Liver (tissue), 8 donors: ENCODE measurements at regions not wholly inside any gene's neighbourhood (a gene's known extent, or its start where the extent isn't known, plus 50 kb on each side); places are given as distances from the start of the nearest gene placed in this dataset.

Source experiments
- DNase-seq: peaks from one replicate; pipeline ENCODE4 v3.0.0-alpha.2; 2017; ENCODE audit warnings: low spot score
- H3K27ac ChIP-seq, 2 donors: one replicate each; pipeline ENCODE4 v1.7.0; 2013; ENCODE audit warnings: inconsistent platforms in 2 of 2, low read length in 2 of 2, control low read depth in 1 of 2, low read depth in 1 of 2, mild to moderate bottlenecking in 1 of 2
- H3K27me3 ChIP-seq, 4 donors: one replicate each; pipeline versions ENCODE4 v1.6.1 to v1.7.0; 2013; ENCODE audit warnings: low read length in 3 of 4, inconsistent platforms in 1 of 4, mild to moderate bottlenecking in 1 of 4, moderate library complexity in 1 of 4; ENCODE audit not compliant: control insufficient read depth in 4 of 4, insufficient read depth in 4 of 4
- H3K36me3 ChIP-seq, 4 donors: one replicate each; pipeline versions ENCODE4 v1.6.1 to v1.7.0; 2013; ENCODE audit warnings: low read length in 3 of 4, mild to moderate bottlenecking in 3 of 4, low read depth in 1 of 4, moderate library complexity in 1 of 4; ENCODE audit not compliant: control insufficient read depth in 4 of 4, insufficient read depth in 3 of 4
- H3K4me1 ChIP-seq, 4 donors: one replicate each; pipeline versions ENCODE4 v1.6.1 to v1.7.0; 2013; ENCODE audit warnings: low read length in 3 of 4, mild to moderate bottlenecking in 3 of 4, moderate library complexity in 1 of 4; ENCODE audit not compliant: control insufficient read depth in 4 of 4, insufficient read depth in 4 of 4
- H3K4me3 ChIP-seq, 3 donors: one replicate each; pipeline versions ENCODE4 v1.6.1 to v1.7.0; 2013; ENCODE audit warnings: low read length in 3 of 3, control low read depth in 1 of 3, low read depth in 1 of 3, mild to moderate bottlenecking in 1 of 3
- H3K9ac ChIP-seq, 2 donors: one replicate each; pipeline ENCODE4 v1.7.0; 2013; ENCODE audit warnings: low read length in 2 of 2, mild to moderate bottlenecking in 2 of 2, moderate library complexity in 2 of 2, control low read depth in 1 of 2, low read depth in 1 of 2
- H3K9me3 ChIP-seq, 4 donors: one replicate each; pipeline versions ENCODE4 v1.6.1 to v1.7.0; 2013; ENCODE audit warnings: low read length in 3 of 4; ENCODE audit not compliant: control insufficient read depth in 4 of 4
- EGR1 ChIP-seq, 2 donors: IDR thresholded peaks; 2 replicates each; pipeline ENCODE4 v1.6.1; 2016 to 2018; ENCODE audit warnings: antibody characterized with exemption in 2 of 2, low read depth in 2 of 2
- FOXA1 ChIP-seq: IDR thresholded peaks from 2 replicates; pipeline ENCODE4 v1.6.1; 2016; ENCODE audit warnings: antibody characterized with exemption
- FOXA2 ChIP-seq: IDR thresholded peaks from 2 replicates; pipeline ENCODE4 v1.6.1; 2016; ENCODE audit warnings: antibody characterized with exemption
- GABPA ChIP-seq, 2 donors: IDR thresholded peaks in 1 of 2; conservative IDR thresholded peaks in 1 of 2; 2 replicates each; pipeline ENCODE4 v1.6.1; 2016; ENCODE audit warnings: antibody characterized with exemption in 2 of 2, mild to moderate bottlenecking in 1 of 2, moderate library complexity in 1 of 2
- HNF4A ChIP-seq, 2 donors: conservative IDR thresholded peaks; 2 replicates each; pipeline ENCODE4 v1.6.1; 2016; ENCODE audit warnings: antibody characterized with exemption in 2 of 2, mild to moderate bottlenecking in 2 of 2
- HNF4G ChIP-seq: IDR thresholded peaks from 2 replicates; pipeline ENCODE4 v1.6.1; 2016; ENCODE audit warnings: antibody characterized with exemption
- JUND ChIP-seq, 2 donors: IDR thresholded peaks; 2 replicates each; pipeline ENCODE4 v1.6.1; 2016; ENCODE audit warnings: antibody characterized with exemption in 2 of 2
- NR2F2 ChIP-seq: IDR thresholded peaks from 2 replicates; pipeline ENCODE4 v1.6.1; 2016; ENCODE audit warnings: antibody characterized with exemption
- RAD21 ChIP-seq, 2 donors: IDR thresholded peaks; 2 replicates each; pipeline ENCODE4 v1.6.1; 2016; ENCODE audit warnings: antibody characterized with exemption in 2 of 2, mild to moderate bottlenecking in 2 of 2
- RXRA ChIP-seq, 2 donors: IDR thresholded peaks; 2 replicates each; pipeline ENCODE4 v1.6.1; 2017 to 2018; ENCODE audit warnings: antibody characterized with exemption in 2 of 2, mild to moderate bottlenecking in 1 of 2
- SP1 ChIP-seq: IDR thresholded peaks from 2 replicates; pipeline ENCODE4 v1.6.1; 2018; ENCODE audit warnings: antibody characterized with exemption, mild to moderate bottlenecking
- TAF1 ChIP-seq: conservative IDR thresholded peaks from 2 replicates; pipeline ENCODE4 v1.6.1; 2016; ENCODE audit warnings: antibody characterized with exemption, mild to moderate bottlenecking
- YY1 ChIP-seq: IDR thresholded peaks from 2 replicates; pipeline ENCODE4 v1.6.1; 2016; ENCODE audit warnings: antibody characterized with exemption, mild to moderate bottlenecking
- WGBS: extraction: QIAGEN DNeasy Blood & Tissue Kit; methylation state at CpG from one replicate; pipeline ENCODE4 v1.1.7; 2013; 5-methylcytosine and 5-hydroxymethylcytosine counted together
- TF ChIP-seq, protein P1 (sequence below): IDR thresholded peaks from 2 replicates; pipeline ENCODE4 v1.6.1; 2016; ENCODE audit warnings: antibody characterized with exemption
- TF ChIP-seq, protein P2 (sequence below): fragments of 150-350 bp; IDR thresholded peaks from 2 replicates; pipeline ENCODE4 v1.5.1; 2017; ENCODE audit warnings: improper control_type of control experiment, low read depth, low read length; ENCODE audit not compliant: missing input control
- TF ChIP-seq, protein P3 (sequence below): IDR thresholded peaks from 2 replicates; pipeline ENCODE4 v1.6.1; 2016; ENCODE audit warnings: antibody characterized with exemption
- TF ChIP-seq, protein P4 (sequence below): IDR thresholded peaks from 2 replicates; pipeline ENCODE4 v1.6.1; 2016; ENCODE audit warnings: antibody characterized with exemption, mild to moderate bottlenecking
- donor health status: healthy.
- donor health status: healthy.
- donor health status: healthy.
- donor health status: healthy.
- donor health status: healthy.

DNA sequence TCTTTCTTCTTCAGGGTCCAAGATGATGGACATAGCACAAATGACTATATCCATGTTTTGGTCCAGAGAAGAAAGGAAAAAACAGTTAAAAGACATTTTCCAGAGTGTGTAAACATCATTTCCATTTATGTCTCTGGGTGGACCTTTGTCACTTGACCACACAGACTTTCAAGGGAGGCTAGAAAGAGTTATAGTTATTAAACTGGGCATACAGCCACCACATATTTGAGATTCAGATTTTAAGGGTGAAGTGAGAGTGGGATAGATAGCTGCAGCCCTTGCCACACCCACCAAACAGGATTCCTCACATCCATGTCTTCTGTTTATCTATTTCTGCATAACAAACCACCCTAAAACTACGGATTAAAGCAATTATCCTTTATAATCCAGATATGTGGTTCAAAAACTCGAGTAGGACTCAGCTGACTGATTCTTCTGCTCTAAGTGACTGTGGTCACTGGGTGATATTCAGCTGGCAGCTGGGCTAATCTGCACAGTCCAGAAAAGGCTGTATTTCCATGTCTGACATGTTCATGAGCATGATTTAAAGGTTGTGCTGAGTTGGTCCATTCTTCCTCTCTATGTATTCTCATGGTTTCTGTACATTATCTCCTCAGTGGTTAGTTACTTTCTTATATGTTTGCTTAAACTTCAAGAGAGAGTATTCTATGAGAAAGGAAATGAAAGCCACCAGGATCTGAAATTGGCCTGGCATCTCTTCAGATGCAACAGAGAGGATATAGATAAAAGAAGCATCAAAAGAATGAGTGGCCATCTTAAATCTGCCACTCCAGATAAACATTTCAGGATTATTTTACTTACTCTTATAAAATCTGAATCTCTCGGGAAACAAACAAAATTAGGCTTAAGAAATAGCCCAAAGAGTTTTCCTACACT is 459.8 kb upstream of the CTSO start:
- no peak for DNase-seq

DNA sequence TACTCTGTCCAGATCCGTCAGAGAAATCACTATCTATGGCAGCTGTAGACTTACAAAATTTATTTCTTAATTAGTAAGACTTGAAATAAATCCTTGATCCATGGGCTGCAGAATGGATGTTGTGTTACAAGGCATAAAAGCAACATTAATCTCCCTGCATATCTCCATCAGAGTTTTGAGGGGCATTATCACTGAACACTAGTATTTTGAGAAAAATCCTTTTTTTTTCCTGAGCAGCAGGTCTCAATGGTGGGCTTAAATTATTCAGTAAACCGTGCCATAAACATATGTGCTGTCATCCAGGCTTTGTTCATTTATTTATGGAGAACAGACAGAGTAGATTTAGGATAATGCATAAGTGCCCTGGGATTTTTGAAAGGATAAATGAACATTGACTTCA is 457.9 kb upstream of the CTSO start:
- Histone ChIP-seq H3K4me3 (no peak overlapping the region), H3K27me3 (no peaks in the 10 kb centered on the region), H3K4me1 (no peaks in the 10 kb centered on the region), H3K27ac (no peak overlapping the region), H3K9ac (no peak overlapping the region), H3K36me3 (no peaks in the 10 kb centered on the region), H3K9me3 (peaks cover 0 to 3% (median 0%) of the 10 kb centered on the region in 4 donors)
- WGBS: 62% methylated on average over 2 of the region's 2 CpGs
- no peak for DNase-seq
- TF ChIP-seq JUND (IDR thresholded peaks at IDR 0.05) (no peak), HNF4G (no peak), RXRA (IDR thresholded peaks at IDR 0.05) (no peak), SP1 (no peak), TAF1 (no peak), EGR1 (IDR thresholded peaks at IDR 0.05; ENCODE audit: low read depth in 2 of 2) (no peak)
- TF ChIP-seq, protein P1, sequence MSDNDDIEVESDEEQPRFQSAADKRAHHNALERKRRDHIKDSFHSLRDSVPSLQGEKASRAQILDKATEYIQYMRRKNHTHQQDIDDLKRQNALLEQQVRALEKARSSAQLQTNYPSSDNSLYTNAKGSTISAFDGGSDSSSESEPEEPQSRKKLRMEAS: no peak

More for the DNA sequence above, 459.8 kb upstream of the CTSO start:
- Histone ChIP-seq H3K36me3 (no peaks in the 10 kb centered on the region), H3K27me3 (no peaks in the 10 kb centered on the region), H3K9me3 (peaks cover 0 to 3% (median 0%) of the 10 kb centered on the region in 4 donors), H3K9ac (no peak overlapping the region), H3K4me3 (no peak overlapping the region), H3K27ac (no peak overlapping the region), H3K4me1 (no peaks in the 10 kb centered on the region)
- TF ChIP-seq RAD21 (IDR thresholded peaks at IDR 0.05) (no peak), EGR1 (IDR thresholded peaks at IDR 0.05; ENCODE audit: low read depth in 2 of 2) (no peak), HNF4G (no peak), GABPA (IDR thresholded peaks at IDR 0.05 in 1 of 2, conservative IDR thresholded peaks at IDR 0.05 in 1 of 2) (no peak), TAF1 (no peak), NR2F2 (no peak), SP1 (no peak), FOXA1 (no peak)
- TF ChIP-seq, protein P2, sequence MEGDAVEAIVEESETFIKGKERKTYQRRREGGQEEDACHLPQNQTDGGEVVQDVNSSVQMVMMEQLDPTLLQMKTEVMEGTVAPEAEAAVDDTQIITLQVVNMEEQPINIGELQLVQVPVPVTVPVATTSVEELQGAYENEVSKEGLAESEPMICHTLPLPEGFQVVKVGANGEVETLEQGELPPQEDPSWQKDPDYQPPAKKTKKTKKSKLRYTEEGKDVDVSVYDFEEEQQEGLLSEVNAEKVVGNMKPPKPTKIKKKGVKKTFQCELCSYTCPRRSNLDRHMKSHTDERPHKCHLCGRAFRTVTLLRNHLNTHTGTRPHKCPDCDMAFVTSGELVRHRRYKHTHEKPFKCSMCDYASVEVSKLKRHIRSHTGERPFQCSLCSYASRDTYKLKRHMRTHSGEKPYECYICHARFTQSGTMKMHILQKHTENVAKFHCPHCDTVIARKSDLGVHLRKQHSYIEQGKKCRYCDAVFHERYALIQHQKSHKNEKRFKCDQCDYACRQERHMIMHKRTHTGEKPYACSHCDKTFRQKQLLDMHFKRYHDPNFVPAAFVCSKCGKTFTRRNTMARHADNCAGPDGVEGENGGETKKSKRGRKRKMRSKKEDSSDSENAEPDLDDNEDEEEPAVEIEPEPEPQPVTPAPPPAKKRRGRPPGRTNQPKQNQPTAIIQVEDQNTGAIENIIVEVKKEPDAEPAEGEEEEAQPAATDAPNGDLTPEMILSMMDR: no peak
- 51% methylated on average over 3 of the region's 3 CpGs for WGBS

DNA sequence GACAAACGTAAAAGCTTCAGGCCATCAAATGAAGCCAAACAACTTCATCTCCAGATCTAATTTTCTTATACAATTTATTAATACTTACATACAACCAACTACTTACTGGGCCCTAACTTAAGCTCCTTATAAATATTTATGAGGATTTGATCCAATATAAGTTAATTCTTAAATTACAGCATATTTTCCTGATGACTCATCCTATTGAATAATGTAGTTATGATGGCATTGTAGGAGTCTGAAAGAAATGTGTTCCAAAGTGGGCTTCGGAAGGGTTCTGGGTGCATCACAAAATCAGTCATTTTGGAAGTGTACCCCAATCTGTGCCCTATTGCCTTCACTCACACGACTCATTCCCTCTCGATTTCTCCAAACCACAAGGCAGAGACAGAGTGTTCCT is 455.1 kb upstream of the CTSO start:
- no peak for DNase-seq
- TF ChIP-seq, protein P2: no peak
- TF ChIP-seq GABPA (IDR thresholded peaks at IDR 0.05 in 1 of 2, conservative IDR thresholded peaks at IDR 0.05 in 1 of 2) (no peak), NR2F2 (no peak), FOXA2 (no peak), YY1 (no peak), HNF4G (no peak), EGR1 (IDR thresholded peaks at IDR 0.05; ENCODE audit: low read depth in 2 of 2) (no peak), FOXA1 (no peak), SP1 (no peak), RAD21 (IDR thresholded peaks at IDR 0.05) (no peak), HNF4A (conservative IDR thresholded peaks at IDR 0.05) (no peak)
- TF ChIP-seq, protein P3, sequence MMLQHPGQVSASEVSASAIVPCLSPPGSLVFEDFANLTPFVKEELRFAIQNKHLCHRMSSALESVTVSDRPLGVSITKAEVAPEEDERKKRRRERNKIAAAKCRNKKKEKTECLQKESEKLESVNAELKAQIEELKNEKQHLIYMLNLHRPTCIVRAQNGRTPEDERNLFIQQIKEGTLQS: no peak
- TF ChIP-seq, protein P1: no peak
- TF ChIP-seq, protein P4, sequence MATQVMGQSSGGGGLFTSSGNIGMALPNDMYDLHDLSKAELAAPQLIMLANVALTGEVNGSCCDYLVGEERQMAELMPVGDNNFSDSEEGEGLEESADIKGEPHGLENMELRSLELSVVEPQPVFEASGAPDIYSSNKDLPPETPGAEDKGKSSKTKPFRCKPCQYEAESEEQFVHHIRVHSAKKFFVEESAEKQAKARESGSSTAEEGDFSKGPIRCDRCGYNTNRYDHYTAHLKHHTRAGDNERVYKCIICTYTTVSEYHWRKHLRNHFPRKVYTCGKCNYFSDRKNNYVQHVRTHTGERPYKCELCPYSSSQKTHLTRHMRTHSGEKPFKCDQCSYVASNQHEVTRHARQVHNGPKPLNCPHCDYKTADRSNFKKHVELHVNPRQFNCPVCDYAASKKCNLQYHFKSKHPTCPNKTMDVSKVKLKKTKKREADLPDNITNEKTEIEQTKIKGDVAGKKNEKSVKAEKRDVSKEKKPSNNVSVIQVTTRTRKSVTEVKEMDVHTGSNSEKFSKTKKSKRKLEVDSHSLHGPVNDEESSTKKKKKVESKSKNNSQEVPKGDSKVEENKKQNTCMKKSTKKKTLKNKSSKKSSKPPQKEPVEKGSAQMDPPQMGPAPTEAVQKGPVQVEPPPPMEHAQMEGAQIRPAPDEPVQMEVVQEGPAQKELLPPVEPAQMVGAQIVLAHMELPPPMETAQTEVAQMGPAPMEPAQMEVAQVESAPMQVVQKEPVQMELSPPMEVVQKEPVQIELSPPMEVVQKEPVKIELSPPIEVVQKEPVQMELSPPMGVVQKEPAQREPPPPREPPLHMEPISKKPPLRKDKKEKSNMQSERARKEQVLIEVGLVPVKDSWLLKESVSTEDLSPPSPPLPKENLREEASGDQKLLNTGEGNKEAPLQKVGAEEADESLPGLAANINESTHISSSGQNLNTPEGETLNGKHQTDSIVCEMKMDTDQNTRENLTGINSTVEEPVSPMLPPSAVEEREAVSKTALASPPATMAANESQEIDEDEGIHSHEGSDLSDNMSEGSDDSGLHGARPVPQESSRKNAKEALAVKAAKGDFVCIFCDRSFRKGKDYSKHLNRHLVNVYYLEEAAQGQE: no peak
- no peak overlapping the region for H3K9ac ChIP-seq
- H3K27ac ChIP-seq: no peak overlapping the region
- 80% methylated on average over 4 of the region's 4 CpGs for WGBS
- peaks cover 0 to 3% (median 1%) of the 10 kb centered on the region in 4 donors for H3K9me3 ChIP-seq
- H3K36me3 ChIP-seq: no peaks in the 10 kb centered on the region
- H3K4me3 ChIP-seq: no peak overlapping the region
- no peaks in the 10 kb centered on the region for H3K4me1 ChIP-seq
- no peaks in the 10 kb centered on the region for H3K27me3 ChIP-seq
